GM21786 (cell line): ENCODE measurements at regions not wholly inside any gene's neighbourhood (a gene's known extent, or its start where the extent isn't known, plus 50 kb on each side); places are given as distances from the start of the nearest gene placed in this dataset.

Source experiments
- ATAC-seq: cut with Tn5 transposase; IDR thresholded peaks from one replicate; pipeline ENCODE4 v1.9.1; 2021; ENCODE audit not compliant: unreplicated experiment

DNA sequence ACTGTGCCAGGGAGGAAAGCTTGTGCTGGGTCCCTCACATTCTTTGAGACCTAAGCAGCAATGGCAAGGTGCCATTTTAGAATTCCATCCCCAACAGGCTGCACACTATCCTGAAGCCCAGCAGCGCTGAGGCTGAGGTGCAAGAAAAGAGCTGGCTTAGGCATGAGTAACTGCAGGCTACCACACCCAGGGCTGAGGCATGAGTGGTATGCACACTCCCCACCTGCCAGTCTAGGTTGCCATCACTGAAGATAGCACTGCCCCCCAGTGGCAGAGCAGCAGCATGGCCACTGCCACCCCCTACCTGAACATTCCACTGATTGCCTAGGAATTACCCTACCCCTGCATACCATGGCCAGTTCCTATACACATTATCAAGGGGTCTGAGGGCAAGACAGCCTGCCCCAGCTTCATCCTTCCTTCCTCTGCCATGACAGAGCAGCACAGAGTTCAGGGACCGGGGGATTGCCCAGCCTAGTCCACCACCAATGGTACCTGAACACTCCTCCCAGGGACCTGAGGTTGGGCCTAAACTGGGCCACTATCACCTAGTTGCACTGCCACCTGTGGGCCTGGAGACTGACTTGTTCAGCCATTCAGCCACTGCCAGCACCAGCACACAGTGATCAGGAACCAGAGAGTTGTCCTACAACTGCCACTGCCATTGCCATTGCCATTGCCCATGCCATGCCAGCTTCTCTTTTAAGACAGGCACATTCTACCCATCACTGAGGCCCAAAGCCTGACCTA, 129.8 kb downstream of the SATB1 start:
- peak; percentile 94 for ATAC-seq

DNA sequence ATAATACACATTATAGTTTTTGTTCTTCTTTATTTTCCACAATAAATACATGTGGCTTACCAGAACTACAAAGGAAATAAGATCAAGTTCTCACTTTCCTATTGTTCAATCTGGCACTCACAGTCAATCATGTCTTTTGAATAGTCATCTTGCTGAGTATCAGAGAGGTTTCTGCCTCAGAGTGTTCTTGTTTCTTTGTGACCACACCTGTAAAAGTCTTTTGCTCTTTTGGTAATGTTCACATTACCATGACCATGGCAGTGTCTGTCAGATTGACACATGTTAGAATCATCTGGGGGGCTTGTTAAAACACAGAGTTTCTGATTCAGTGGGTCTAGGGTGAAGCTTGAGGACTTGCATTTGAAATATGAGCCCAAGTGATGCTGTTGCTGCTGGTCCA, 135.0 kb downstream of the SATB1 start:
- no peak for ATAC-seq

DNA sequence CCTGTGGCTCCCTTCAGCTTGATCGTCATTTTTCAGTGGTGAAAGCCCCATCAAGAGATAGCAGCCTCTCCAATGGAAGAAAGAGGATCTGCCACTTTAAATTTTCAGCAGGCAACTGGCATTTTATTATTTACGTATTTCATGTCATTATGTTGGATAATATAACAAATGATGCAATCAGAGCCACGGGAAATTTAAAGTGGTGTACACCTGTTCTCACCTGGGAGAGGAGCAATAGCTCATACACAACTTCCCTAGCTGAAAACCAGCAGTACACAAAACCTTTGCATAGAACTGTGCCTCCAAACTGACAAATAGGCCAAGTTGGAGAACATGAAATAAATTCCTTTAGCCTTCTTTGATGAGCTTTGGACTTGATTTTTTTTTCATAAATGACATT, 136.9 kb downstream of the SATB1 start:
- no peak for ATAC-seq

DNA sequence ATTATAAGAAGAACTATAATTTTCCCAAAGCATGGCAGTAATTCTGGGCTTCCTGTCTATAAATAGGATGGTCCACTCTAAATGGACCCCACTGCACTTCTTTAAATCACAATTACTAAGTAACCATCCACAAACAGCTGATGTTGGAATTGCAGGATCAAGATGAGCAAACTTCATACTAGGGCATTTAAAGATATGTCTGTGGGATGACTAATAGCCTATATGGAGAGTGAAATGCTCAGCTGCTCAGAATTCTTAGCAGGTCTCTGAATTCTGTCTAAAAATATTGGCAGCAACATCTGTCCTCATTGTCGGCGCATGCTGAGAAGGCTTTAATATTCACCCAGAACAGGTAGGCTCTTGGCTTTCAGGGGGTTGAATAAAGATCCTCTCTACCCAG, 140.4 kb downstream of the SATB1 start:
- no peak for ATAC-seq

DNA sequence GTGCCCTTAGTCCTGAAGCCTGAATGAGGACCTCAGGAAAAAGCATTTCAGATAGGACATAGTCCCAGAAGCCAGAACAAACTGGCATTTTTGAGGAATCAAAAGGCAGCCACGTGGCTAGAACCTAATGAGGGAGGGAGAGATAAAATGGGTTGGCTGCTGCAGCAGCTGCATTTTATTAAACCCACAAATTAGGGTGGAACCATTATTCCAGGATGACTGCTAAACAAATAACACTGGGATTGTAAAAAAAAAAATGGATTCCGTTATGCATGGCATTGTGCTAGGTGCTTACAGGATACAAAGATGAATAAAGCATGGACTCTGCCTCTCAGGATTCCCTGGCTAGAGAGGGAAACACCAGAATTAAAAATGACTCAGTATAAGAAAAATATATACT, 141.5 kb downstream of the SATB1 start:
- ATAC-seq, result no peak

DNA sequence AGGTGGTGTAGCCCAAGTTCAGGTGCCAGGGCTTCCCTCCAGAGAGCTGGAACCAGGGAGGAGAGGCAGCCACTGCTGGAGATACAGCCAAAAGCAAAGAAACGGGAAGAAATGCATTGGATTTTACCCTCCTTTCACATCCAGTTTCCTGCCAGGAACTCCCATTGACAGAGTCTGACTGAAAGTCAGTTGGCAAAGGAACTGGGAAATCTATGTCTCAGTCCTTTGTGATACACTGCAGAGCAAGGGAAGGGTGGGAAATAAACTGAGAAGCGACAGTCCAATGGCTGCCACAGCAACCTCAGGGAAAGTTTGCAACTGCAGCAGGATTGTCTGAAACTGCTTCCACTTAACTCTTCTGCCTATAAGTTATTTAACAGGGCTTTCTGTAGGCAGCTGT, 142.6 kb downstream of the SATB1 start:
- ATAC-seq, result no peak

DNA sequence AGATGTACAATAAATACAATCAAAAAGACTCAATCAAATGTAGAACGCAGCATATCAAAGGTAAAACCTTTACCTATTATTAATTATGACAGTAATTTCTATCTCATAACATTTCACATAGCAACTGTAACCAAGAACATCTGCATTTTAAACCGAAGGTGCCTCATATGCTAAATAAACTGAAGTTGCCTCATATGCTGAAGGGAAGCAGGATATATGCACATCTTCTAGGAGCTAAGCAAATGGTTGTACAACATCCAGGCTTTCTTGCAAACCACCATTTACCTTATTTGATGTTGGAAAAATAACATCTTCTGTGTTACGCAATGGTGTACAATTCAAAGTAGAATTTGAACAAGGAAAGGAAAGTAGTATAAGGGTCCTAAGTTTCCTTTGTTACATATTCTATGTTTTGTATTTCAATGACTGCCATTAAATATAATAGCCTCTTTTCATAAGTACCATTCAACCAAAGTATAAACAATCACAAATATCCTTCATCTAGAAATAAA, 145.9 kb downstream of the SATB1 start:
- no peak for ATAC-seq

DNA sequence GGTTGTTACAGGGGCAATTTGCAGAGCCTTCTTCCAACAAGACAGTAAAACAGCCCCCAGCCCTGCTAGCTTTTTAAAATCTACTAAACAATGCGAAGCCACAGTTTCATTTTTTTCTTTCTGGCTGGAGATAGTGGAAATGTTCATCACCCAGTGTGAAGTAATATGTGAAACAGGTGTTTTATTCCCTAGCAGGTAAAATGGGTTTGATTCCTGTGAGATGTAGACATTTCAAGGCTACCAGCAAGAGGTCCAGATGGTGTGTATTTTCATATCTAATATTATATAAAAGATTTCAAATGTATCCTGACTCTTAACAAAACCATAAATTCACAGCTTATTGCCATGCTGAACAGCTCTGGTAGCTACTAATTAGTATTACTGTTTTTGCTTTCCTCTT, 160.3 kb downstream of the SATB1 start:
- ATAC-seq, result no peak

DNA sequence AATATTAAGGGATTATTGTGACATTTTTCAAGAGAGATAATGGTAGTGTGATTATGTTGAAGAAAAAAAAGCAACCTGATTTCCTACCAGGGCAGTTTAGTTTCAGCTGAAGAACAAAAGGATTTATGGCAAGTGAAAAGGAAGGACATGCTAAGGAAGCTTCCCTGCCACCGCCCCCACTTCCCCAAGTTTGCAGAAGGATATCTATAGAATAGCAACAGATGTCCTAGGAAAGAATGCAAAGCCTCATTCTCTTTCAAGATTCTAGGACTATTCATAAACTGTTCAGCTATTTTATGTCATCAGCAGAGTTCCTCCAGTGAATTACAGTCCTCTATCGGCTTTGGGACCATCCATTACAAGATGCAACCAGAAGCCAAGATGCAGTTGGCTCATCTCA, 160.8 kb downstream of the SATB1 start:
- ATAC-seq, result no peak

DNA sequence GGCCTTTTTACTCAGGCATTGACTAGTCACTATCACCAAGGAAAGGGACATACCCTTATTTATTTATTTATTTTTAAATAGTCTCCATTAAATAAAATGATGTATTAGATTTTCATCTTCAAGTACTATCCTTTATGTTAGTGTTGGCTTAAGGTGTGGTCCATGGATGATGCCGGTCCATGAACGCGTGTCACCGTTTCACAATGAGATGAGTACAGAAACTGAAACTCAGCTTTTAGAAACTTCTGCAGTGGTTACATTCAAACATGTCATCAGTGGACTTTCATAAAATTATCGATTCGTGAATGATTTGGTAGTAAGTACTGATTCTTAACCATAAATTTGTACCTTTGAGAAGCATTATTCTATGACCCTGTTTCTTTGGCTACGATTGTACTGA, 166.6 kb downstream of the SATB1 start:
- ATAC-seq, result peak; percentile 62

DNA sequence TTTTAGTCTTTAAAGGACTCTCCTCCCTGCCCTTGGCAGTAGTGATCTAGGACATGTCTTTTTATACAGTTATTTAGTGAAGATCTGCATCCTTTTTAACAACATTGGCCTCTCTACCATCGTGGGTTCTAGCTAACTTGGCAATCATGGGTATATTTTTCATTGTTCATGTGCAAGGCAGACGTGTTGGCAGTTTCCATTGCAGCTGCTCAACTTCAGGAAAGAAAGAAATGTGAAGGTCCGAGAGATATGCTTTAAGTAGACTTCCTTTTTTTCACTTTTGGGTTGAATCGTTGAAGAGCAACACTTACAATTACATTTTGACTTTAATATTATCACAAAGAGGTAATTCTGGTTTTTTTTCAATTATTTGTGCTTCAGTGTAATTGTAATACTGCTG, 172.6 kb downstream of the SATB1 start:
- no peak for ATAC-seq

DNA sequence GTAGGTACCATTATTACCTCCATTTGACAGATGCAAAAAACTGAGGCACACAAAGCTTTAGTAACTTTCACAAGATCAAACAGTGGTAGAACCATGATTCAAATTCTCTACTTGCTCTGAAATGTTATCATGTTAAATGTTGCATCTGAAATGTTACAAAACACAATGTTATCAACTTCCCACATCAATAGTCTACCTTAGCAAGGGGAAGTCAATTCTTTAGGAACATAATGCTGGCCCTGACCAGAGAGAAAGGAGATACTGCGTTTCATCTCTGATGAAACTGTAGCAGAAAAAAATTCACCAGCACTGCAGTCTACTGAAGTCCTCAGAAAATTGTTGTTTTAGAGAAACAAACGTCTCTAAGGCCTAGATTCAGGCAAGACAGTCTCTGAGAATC, 174.1 kb downstream of the SATB1 start:
- no peak for ATAC-seq

DNA sequence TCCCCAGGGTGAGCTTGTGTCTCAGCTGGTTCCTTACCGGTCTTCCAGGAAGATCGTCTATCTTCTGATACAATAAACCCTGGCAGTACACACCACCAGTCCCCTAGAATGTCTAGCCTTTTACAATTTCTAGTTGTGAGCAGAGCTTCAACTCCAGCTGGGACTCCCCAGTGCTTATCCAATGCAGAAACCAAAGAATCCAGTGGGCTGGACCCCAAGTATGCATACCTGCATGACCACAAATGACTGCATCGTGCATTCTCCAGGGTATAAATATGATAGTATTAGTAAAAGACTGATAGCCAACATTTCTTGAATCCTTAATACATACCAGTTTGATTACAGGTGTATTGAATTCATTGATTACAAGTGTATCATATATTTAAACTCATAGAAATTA, 176.0 kb downstream of the SATB1 start:
- no peak for ATAC-seq

DNA sequence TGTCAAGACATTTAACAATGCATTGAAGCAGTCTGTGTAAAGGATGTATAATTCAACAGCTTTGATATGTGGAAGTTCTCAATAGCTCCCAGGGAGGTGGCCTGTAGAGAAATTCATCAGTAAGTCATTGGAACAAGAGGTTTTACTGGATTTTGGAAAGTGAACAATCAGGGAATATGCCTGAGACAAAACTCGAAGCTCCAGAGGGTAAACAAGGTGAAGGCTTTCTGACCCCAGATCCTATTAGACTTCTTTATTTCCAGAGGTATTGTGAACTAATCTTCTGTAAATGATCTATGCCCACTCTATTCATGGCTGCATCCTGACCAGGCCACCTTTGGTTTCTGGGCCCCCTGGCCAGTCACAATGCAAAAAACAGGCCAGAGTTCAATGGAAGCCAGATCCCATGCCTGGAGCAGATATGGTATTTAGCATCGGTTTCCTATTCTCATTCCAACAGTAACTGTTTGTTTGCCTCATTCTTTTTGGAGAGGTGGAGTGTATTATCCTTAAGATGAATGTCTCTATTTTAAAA, 177.3 kb downstream of the SATB1 start:
- no peak for ATAC-seq

DNA sequence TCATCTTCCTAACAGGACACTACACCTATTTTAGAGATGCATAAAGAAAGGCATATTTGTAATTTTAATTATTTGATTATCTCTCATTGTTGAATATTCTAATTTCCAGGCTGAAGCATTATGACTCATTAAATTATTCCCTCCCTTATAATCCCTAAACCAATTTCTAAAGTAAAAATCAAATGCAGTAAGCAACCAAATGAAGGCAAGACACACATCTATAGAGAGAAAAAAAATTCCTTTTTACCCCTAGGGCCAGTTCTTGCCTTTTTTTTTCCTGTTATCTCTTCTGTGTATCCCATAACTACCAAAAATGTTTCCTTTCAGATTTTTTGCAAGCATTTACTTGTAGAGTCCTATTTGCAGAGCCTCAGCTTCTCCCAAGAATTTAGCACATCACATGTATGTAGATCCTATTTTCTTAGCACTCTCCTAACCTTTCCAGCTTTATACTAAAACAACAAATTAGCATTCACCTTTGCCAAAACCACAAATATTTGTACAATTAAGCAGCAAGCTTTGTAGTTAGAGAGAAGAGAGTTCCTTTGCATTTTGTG, 177.9 kb downstream of the SATB1 start:
- ATAC-seq, result no peak

DNA sequence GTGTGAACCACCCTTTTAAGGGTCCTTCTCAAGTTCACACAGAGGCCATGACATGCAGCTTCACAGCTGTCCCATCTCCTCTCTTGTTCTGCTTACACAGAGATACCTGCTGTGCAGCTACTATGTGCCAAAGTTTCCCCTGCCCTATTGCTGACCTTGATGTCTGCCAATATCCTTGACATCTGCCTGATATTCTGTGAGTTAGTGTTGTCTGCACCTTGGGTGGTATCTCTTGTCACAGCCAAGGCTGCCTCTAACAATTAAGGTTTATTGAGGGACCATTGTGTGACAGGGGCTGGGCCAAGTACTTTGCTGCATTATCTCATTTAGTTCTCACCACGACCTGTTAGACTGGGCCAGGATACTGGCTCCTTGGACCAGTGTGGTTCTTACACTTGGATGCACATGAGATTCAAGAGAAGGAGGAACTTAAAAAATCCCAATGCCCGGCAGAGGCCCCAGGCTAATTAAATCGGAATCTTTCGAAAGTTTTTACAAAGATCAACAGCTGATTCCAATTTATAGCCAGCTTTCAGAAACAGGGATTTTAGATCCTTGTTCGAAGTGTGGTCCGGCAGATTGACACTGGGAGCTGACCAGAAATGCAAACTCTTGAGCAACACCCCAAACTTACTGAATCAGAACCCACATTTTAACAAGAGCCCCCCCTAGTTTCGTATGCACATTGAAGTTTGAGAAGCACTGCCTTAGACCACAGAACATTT, 178.6 kb downstream of the SATB1 start:
- ATAC-seq, result no peak

DNA sequence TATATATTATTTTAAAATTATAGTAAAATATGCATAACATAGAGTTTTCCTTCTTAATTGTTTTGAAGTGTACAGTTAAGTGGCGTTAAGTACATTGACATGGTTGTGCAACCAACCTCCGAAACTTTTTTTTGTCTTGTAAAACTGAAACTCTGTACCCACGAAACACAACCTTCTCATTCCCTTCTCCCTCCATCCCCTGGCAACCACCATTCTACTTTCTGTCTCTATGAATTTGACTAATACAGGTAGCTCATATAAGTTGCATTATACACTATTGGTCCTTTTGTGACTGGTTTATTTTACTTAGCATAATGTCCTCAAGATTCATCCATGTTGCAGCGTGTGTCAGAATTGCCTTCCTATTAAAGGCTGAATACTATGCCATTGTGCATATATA, 179.4 kb downstream of the SATB1 start:
- no peak for ATAC-seq

DNA sequence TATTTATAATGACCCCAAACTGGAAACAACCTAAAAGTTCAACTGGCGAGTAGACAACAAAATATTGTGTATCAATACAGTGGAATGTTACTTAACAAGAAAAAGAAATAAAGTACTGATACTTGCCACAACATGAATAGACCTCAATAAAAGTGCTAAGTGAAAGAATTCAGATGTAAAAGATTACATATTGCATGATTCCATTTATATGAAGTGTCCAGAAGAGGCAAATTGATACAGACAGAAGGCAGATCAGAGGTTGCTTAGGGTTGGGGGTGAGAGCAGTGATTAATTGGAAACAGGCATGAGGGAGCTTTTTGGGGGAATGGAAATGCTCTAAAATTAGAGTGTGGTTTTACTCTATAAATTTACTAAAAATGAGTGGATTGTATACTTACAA, 183.3 kb downstream of the SATB1 start:
- ATAC-seq, result no peak

DNA sequence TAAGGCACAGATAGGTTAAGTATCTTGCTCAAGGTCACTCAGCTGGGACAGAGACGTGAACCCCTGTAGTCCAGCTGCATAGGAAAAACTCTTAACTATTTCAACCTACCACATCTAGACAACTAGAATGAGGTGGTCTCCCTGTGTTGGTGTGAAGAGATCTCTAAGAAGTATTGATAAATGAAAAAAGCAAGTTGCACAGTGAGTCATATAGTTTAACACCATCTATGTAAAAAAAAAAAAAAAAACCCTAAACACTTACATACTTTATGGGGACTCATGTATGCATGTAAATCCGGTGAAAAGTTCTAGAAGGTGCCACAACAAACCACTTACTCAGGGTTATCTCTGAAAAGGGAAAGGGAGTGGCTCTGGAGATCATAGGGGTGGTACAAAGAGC, 185.5 kb downstream of the SATB1 start:
- no peak for ATAC-seq

DNA sequence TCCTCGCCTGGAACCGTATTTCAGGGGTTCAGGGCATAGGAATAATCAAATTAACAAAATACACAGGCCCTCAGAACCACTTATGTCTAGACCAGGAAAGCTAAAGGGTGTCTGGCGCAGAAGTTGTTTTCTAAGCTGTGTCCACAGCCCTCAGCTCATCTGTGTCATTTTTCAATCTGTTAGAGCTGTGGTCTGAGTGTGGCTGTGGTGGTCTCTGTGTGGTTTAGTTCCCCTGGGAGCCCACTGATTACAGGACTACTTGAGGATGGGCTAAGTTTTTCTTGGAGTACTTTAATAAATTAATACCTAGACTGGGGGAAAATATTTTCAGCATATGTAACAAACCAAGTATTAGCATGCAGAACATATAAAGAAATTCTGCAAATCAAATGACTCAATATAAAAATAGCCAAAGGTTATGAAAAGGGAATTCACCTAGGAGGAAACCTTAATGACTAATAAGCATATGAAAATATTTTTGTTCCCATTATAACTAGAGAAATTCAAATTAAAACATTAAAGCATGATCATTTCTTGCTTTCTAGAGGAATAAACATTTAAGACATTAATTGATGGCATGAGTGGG, 186.3 kb downstream of the SATB1 start:
- ATAC-seq, result no peak

DNA sequence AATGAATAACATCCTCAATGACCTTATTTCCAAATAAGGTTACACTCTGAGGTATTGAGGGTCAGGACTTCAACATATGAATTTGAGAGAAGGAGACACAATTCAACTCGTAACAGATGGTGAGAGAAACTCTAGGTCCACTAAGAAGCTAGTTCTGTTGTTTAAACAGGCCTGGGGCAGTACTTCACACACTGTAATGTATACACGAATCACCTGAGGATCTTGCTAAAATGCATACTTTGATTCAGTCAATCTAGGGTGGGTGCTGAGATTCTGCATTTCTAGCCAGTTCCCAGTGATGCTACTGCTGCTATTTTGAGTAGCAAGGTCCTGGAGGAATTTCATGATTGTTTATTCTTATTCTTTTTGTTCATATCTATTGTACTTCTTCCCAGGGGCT, 186.8 kb downstream of the SATB1 start:
- no peak for ATAC-seq
